ENCODE measurements at regions not wholly inside any gene's neighbourhood (a gene's known extent, or its start where the extent isn't known, plus 50 kb on each side); places are given as distances from the start of the nearest gene placed in this dataset.

DNA sequence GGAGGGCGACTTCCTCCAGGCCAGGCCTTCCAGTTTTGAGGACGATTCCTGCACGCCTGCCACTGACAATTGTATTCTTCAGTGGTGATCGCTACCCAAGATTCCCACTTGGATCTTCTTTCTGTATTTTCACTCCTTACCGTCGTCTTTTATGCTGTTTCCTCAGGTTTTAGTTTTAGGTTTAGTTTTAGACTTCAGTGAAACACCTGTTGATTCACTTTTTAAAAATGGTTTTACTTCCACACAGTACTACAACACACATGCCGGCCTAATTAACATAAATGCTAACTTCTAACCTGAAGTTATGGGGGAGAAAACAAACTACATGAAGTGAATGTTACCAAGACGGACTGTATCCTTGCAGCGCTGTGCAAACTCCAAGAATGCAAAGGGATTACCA, 530.6 kb upstream of the MGMT start:
- in situ Hi-C loops (cut with MboI; ENCODE audit: low pct_unique_long_range_greater_than_20kb, low sequenced_read_pairs, unreplicated experiment), result no loop called here
- TF ChIP-seq, protein P1, sequence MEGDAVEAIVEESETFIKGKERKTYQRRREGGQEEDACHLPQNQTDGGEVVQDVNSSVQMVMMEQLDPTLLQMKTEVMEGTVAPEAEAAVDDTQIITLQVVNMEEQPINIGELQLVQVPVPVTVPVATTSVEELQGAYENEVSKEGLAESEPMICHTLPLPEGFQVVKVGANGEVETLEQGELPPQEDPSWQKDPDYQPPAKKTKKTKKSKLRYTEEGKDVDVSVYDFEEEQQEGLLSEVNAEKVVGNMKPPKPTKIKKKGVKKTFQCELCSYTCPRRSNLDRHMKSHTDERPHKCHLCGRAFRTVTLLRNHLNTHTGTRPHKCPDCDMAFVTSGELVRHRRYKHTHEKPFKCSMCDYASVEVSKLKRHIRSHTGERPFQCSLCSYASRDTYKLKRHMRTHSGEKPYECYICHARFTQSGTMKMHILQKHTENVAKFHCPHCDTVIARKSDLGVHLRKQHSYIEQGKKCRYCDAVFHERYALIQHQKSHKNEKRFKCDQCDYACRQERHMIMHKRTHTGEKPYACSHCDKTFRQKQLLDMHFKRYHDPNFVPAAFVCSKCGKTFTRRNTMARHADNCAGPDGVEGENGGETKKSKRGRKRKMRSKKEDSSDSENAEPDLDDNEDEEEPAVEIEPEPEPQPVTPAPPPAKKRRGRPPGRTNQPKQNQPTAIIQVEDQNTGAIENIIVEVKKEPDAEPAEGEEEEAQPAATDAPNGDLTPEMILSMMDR (IDR thresholded peaks at IDR 0.05; ENCODE audit: extremely low read depth, insufficient read depth, missing control alignments), result no peak
- no peak for DNase-seq (ENCODE audit: low spot score)

GRCh38 chr10:128938558-128938957, 528.5 kb upstream of the MGMT start:
- in situ Hi-C loops (cut with MboI; ENCODE audit: low pct_unique_long_range_greater_than_20kb, low sequenced_read_pairs, unreplicated experiment), result no loop called here
- DNase-seq (ENCODE audit: low spot score), result no peak
- TF ChIP-seq, protein P1 (IDR thresholded peaks at IDR 0.05; ENCODE audit: extremely low read depth, insufficient read depth, missing control alignments), result no peak

DNA sequence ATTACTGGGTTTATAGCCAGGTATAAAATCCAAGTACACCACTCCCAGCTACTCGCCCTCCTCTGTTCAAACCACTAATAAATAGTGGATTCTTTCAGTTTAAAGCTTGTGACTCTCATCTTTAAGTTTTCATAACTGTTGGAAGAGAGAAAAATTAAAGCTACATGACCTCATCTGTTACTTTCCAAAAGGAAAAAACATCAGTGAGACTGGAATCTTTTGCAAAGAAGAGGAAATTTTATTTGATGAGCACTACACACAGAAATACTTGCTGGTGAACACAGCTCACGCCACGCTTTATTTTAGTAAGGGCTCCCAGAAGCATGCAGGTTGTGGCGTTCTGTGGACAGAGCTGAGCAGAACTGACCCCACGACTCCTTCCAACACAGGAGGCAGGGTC, 527.0 kb upstream of the MGMT start:
- in situ Hi-C loops (cut with MboI; ENCODE audit: low pct_unique_long_range_greater_than_20kb, low sequenced_read_pairs, unreplicated experiment), result no loop called here
- DNase-seq (ENCODE audit: low spot score), result no peak
- TF ChIP-seq, protein P1 (IDR thresholded peaks at IDR 0.05; ENCODE audit: extremely low read depth, insufficient read depth, missing control alignments), result no peak

GRCh38 chr10:128943111-128943510, 523.9 kb upstream of the MGMT start:
- no peak for DNase-seq (ENCODE audit: low spot score)
- in situ Hi-C loops (cut with MboI; ENCODE audit: low pct_unique_long_range_greater_than_20kb, low sequenced_read_pairs, unreplicated experiment), result no loop called here
- TF ChIP-seq, protein P1 (IDR thresholded peaks at IDR 0.05; ENCODE audit: extremely low read depth, insufficient read depth, missing control alignments), result no peak

DNA sequence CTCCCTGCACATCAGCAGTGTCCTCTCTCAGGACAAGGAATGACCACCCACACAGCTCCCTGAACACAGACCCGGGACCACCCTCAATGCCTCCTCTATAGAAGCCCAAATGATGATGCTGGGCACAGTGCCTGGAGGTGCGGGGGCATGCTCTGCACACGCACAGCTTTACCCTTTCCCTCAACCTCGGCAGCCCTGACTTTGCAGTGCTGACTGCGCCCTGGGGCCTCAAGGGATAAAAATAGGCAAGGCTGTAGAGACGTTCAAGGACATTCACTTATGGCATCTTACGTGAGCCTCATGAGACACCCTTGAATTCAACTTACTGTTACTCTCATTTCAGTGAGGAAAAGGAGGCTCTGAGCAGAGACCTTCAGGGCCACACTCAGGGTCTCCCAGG, 521.6 kb upstream of the MGMT start:
- DNase-seq (ENCODE audit: low spot score), result no peak
- TF ChIP-seq, protein P1 (IDR thresholded peaks at IDR 0.05; ENCODE audit: extremely low read depth, insufficient read depth, missing control alignments), result no peak
- in situ Hi-C loops (cut with MboI; ENCODE audit: low pct_unique_long_range_greater_than_20kb, low sequenced_read_pairs, unreplicated experiment), result no loop called here

DNA sequence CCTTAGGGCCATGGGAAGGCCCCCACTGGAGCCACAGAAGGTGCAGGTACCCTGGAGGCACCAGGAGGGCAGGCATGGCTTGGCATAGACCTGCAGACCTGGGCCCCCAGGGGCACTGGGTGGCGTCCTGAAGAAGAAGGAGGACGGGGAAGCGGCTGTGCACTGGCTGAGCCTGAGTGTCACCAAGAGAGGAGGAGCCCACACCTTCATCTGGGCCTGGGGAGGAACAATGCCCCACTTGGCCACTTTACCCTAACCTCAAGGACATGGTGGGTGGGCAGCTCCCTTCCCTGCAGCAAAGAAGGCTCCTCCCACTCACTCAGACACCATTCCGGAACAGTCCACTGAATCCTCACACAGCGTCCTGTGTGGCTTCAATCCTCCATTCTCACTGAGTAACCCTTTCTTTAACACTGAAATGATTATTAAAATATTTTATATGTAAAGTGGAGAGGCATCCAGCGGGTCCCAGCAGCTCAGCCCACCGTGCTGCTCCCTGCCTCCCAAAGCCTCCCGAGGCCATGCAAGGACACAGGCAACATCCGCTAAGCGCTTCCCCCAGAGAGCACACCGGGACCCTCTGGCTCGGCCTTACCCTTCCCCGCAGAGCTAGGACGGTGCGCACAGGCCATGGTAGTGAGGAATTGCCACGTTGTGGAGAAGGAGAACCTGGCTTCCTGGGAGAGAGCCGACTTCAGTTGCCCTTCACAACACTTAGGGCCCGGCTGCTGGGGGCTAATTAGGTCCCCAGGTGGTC, 516.7 kb upstream of the MGMT start:
- in situ Hi-C loops (cut with MboI; ENCODE audit: low pct_unique_long_range_greater_than_20kb, low sequenced_read_pairs, unreplicated experiment), result no loop called here
- no peak for DNase-seq (ENCODE audit: low spot score)
- TF ChIP-seq, protein P1 (IDR thresholded peaks at IDR 0.05; ENCODE audit: extremely low read depth, insufficient read depth, missing control alignments), result no peak
